Spleen (tissue), 7 donors: ENCODE measurements at regions not wholly inside any gene's neighbourhood (a gene's known extent, or its start where the extent isn't known, plus 50 kb on each side); places are given as distances from the start of the nearest gene placed in this dataset.

Experiments used
- POLR2A ChIP-seq, 3 donors: fragments of 450-650 bp; IDR thresholded peaks; one replicate each; pipeline ENCODE4 v1.5.1; 2017; ENCODE audit warnings: antibody characterized with exemption in 3 of 3, mild to moderate bottlenecking in 1 of 3
- TF ChIP-seq, protein P1 (sequence below), 11 experiments: fragments of 200-600 bp in 7 of 11; fragments of 450-650 bp in 4 of 11; sonication (generic) in 4 of 11; IDR thresholded peaks in 8 of 11; conservative IDR thresholded peaks in 3 of 11; 1 replicate in 7 of 11; 2 replicates in 4 of 11; pipeline versions ENCODE4 v1.4.0 to v1.8.0; 2016 to 2021; ENCODE audit warnings: antibody characterized with exemption in 11 of 11, inconsistent platforms in 4 of 11, mild to moderate bottlenecking in 1 of 11
- donor health status: DM: no; HTN: no; CAD: no; lungs with moderate emphysema.
- donor health status: DM: no; HTN: no; CAD: no.
- donor health status: DM: no; HTN: no; CAD: no.

DNA sequence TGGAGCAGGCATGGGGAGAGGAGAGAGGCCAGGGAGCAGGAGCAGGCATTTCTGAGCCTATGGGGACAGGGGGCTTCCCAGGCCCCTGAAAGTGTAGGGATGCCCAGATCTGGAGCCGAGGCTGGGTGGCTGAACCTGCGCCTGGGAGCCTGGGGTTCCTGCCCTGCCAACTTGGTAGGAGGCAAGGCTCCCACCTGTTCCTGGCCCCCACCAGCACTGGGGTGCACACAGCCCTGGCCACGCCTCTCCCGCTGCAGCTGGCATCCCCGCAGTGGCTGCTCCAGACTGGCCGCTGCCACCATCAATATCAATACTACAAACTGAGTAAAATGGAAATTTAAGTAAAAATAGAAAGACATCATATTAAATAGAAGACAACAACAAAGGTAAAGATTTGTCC, 684.9 kb upstream of the MAP3K7 start:
- TF ChIP-seq, protein P1, sequence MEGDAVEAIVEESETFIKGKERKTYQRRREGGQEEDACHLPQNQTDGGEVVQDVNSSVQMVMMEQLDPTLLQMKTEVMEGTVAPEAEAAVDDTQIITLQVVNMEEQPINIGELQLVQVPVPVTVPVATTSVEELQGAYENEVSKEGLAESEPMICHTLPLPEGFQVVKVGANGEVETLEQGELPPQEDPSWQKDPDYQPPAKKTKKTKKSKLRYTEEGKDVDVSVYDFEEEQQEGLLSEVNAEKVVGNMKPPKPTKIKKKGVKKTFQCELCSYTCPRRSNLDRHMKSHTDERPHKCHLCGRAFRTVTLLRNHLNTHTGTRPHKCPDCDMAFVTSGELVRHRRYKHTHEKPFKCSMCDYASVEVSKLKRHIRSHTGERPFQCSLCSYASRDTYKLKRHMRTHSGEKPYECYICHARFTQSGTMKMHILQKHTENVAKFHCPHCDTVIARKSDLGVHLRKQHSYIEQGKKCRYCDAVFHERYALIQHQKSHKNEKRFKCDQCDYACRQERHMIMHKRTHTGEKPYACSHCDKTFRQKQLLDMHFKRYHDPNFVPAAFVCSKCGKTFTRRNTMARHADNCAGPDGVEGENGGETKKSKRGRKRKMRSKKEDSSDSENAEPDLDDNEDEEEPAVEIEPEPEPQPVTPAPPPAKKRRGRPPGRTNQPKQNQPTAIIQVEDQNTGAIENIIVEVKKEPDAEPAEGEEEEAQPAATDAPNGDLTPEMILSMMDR (IDR thresholded peaks at IDR 0.05 in 8 of 11, conservative IDR thresholded peaks at IDR 0.05 in 3 of 11), result no peak
- no peak for TF ChIP-seq POLR2A (IDR thresholded peaks at IDR 0.05)
